Loucy (cell line): ENCODE measurements at regions not wholly inside any gene's neighbourhood (a gene's known extent, or its start where the extent isn't known, plus 50 kb on each side); places are given as distances from the start of the nearest gene placed in this dataset.

Experiments
- H2AFZ ChIP-seq: fragments of 200-600 bp; sonication (generic); 2 replicates; pipeline ENCODE4 v1.6.0; 2016; ENCODE audit warnings: antibody characterized with exemption, mild to moderate bottlenecking, low read length, moderate library complexity
- H3F3A ChIP-seq: fragments of 200-600 bp; 2 replicates; pipeline ENCODE4 v1.6.0; 2016; ENCODE audit warnings: antibody characterized with exemption, low read depth, mild to moderate bottlenecking
- H3K27me3 ChIP-seq: fragments of 200-600 bp; sonication (generic); 2 replicates; pipeline ENCODE4 v1.6.1; 2014; ENCODE audit warnings: low read length, mild to moderate bottlenecking; ENCODE audit not compliant: insufficient read depth, poor library complexity, severe bottlenecking
- H3K36me3 ChIP-seq: fragments of 200-600 bp; sonication (generic); 2 replicates; pipeline ENCODE4 v1.6.1; 2016; ENCODE audit warnings: low read length; ENCODE audit not compliant: insufficient read depth
- H3K4me1 ChIP-seq: fragments of 200-600 bp; sonication (generic); 2 replicates; pipeline ENCODE4 v1.5.1; 2014; ENCODE audit warnings: low read length, mild to moderate bottlenecking; ENCODE audit not compliant: insufficient read depth, poor library complexity, severe bottlenecking
- H3K4me2 ChIP-seq: fragments of 200-600 bp; sonication (generic); 2 replicates; pipeline ENCODE4 v1.6.0; 2014; ENCODE audit warnings: antibody characterized with exemption, low read length, low read depth, mild to moderate bottlenecking; ENCODE audit not compliant: poor library complexity, severe bottlenecking
- H3K4me3 ChIP-seq: fragments of 200-600 bp; sonication (generic); 2 replicates; pipeline ENCODE4 v1.5.1; 2014; ENCODE audit warnings: low read length, mild to moderate bottlenecking, mixed read lengths; ENCODE audit not compliant: poor library complexity, severe bottlenecking
- H3K79me2 ChIP-seq: fragments of 200-600 bp; sonication (generic); 2 replicates; pipeline ENCODE4 v1.6.1; 2014; ENCODE audit warnings: low read length; ENCODE audit not compliant: insufficient read depth
- H3K9ac ChIP-seq: fragments of 200-600 bp; sonication (generic); 2 replicates; pipeline ENCODE4 v1.6.0; 2014; ENCODE audit warnings: mild to moderate bottlenecking, low read depth, low read length, moderate library complexity; ENCODE audit not compliant: poor library complexity, severe bottlenecking
- H3K9me2 ChIP-seq: fragments of 200-600 bp; sonication (generic); replicated peaks from 2 replicates; pipeline ENCODE4 v1.6.1; 2016; ENCODE audit warnings: low read depth, low read length, mixed read lengths
- H3K9me3 ChIP-seq: fragments of 200-600 bp; sonication (generic); 2 replicates; pipeline ENCODE4 v1.6.1; 2014; ENCODE audit warnings: mild to moderate bottlenecking, antibody characterized with exemption, low read length, low read depth; ENCODE audit not compliant: insufficient read depth
- H4K20me1 ChIP-seq: fragments of 200-600 bp; sonication (generic); 2 replicates; pipeline ENCODE4 v1.6.0; 2014; ENCODE audit warnings: antibody characterized with exemption, low read length, mild to moderate bottlenecking; ENCODE audit not compliant: insufficient read depth, poor library complexity, severe bottlenecking
- CTCF ChIP-seq: fragments of 200-600 bp; sonication (generic); conservative IDR thresholded peaks from 2 replicates; pipeline ENCODE4 v1.5.1; 2014; ENCODE audit warnings: mild to moderate bottlenecking, antibody characterized with exemption, low read length
- EZH2phosphoT487 ChIP-seq: fragments of 200-600 bp; IDR thresholded peaks from 2 replicates; pipeline ENCODE4 v1.6.1; 2018; ENCODE audit warnings: antibody characterized with exemption, mild to moderate bottlenecking, moderate library complexity, borderline replicate concordance

- no peaks in the 10 kb centered on the region for H3F3A ChIP-seq
- H3K36me3 ChIP-seq: no peaks in the 10 kb centered on the region
- H3K79me2 ChIP-seq: no peaks in the 10 kb centered on the region
- no peaks in the 10 kb centered on the region for H4K20me1 ChIP-seq
- H2AFZ ChIP-seq: no peak overlapping the region
- H3K9me3 ChIP-seq: no peaks in the 10 kb centered on the region
- H3K9me2 ChIP-seq: no peaks in the 10 kb centered on the region
- H3K4me2 ChIP-seq: peak overlapping the region; percentile 48
- no peaks in the 10 kb centered on the region for H3K27me3 ChIP-seq
- peak overlapping the region; percentile 35 for H3K4me3 ChIP-seq
- TF ChIP-seq CTCF (no peak), EZH2phosphoT487 (no peak)
- no peak overlapping the region for H3K9ac ChIP-seq
- H3K4me1 ChIP-seq: peaks cover 2% of the 10 kb centered on the region
Observed at GRCh38 chr3:132231633-132232032, 85.6 kb upstream of the ACP3 start.

GRCh38 chr3:132232231-132232792 is 84.9 kb upstream of the ACP3 start:
- Histone ChIP-seq H4K20me1 (no peaks in the 10 kb centered on the region), H3K79me2 (no peaks in the 10 kb centered on the region), H2AFZ (no peak overlapping the region), H3K4me3 (peak overlapping the region; percentile 35), H3K4me1 (peaks cover 2% of the 10 kb centered on the region), H3K9me2 (no peaks in the 10 kb centered on the region), H3F3A (no peaks in the 10 kb centered on the region), H3K9me3 (no peaks in the 10 kb centered on the region), H3K4me2 (peak overlapping the region; percentile 48), H3K27me3 (no peaks in the 10 kb centered on the region), H3K36me3 (no peaks in the 10 kb centered on the region), H3K9ac (no peak overlapping the region)
- no peak for TF ChIP-seq CTCF
- no peak for TF ChIP-seq EZH2phosphoT487

- H3F3A ChIP-seq: no peaks in the 10 kb centered on the region
- TF ChIP-seq CTCF (no peak), EZH2phosphoT487 (no peak)
- H3K4me3 ChIP-seq: no peak overlapping the region
- H3K9me3 ChIP-seq: no peaks in the 10 kb centered on the region
- no peaks in the 10 kb centered on the region for H4K20me1 ChIP-seq
- no peak overlapping the region for H3K4me2 ChIP-seq
- H3K9me2 ChIP-seq: no peaks in the 10 kb centered on the region
- no peak overlapping the region for H3K9ac ChIP-seq
- H3K79me2 ChIP-seq: no peaks in the 10 kb centered on the region
- no peak overlapping the region for H2AFZ ChIP-seq
- no peaks in the 10 kb centered on the region for H3K36me3 ChIP-seq
- H3K4me1 ChIP-seq: no peaks in the 10 kb centered on the region
- no peaks in the 10 kb centered on the region for H3K27me3 ChIP-seq
Observed at GRCh38 chr3:132236701-132237651, 80.2 kb upstream of the ACP3 start.
